ENCODE measurements at regions not wholly inside any gene's neighbourhood (a gene's known extent, or its start where the extent isn't known, plus 50 kb on each side); places are given as distances from the start of the nearest gene placed in this dataset.

DNA sequence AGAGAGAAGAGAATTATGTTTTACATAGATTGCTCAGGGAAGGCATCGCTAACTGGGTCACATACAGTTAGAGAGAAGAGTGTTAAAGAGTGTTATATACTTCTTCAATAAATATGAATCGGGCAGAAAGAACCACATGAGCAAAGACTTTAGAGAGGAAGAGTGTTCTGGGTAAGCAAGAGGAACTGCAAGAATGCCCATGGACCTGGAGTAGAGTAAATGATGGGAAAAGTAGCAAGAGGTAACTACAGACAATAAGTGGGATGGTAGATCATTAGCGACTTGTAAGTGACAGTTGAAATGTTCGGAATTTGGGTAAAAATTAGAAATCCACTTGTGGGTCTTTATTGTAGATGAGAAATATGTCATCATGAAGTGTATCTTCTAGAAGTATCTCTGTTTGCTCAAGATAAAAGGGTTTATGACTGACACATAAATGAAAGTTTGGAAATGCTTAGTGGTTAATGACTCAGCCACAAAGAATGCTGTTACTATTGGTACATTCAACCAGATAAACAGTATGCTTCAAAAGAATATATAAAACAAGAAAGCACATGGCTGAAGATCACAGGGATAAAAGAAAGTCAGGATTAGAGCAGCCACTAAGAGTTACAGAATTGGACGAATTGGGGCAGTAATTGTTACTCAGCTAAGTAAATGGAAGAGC is 229.3 kb downstream of the CASP12 start:
- peaks cover 0 to 8% (median 0%) of the 10 kb centered on the region in 12 donors for H3K4me1 ChIP-seq
- DNase-seq = no peak
- H3K9me3 ChIP-seq = peaks cover 0 to 3% (median 0%) of the 10 kb centered on the region in 12 donors
- H3K36me3 ChIP-seq = no peaks in the 10 kb centered on the region
- no peak overlapping the region for H3K4me3 ChIP-seq
- no peak for ATAC-seq
- intact Hi-C loops (cut with DNase I) = no loop called here
- no peaks in the 10 kb centered on the region for H3K27me3 ChIP-seq
- 88 to 90% (median 89%) methylated on average over 5 of the region's 5 CpGs for WGBS, 4 donors
- TF ChIP-seq, protein P1, sequence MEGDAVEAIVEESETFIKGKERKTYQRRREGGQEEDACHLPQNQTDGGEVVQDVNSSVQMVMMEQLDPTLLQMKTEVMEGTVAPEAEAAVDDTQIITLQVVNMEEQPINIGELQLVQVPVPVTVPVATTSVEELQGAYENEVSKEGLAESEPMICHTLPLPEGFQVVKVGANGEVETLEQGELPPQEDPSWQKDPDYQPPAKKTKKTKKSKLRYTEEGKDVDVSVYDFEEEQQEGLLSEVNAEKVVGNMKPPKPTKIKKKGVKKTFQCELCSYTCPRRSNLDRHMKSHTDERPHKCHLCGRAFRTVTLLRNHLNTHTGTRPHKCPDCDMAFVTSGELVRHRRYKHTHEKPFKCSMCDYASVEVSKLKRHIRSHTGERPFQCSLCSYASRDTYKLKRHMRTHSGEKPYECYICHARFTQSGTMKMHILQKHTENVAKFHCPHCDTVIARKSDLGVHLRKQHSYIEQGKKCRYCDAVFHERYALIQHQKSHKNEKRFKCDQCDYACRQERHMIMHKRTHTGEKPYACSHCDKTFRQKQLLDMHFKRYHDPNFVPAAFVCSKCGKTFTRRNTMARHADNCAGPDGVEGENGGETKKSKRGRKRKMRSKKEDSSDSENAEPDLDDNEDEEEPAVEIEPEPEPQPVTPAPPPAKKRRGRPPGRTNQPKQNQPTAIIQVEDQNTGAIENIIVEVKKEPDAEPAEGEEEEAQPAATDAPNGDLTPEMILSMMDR (IDR thresholded peaks at IDR 0.05) = no peak
- TF ChIP-seq POLR2A (IDR thresholded peaks at IDR 0.05) = no peak
- H3K27ac ChIP-seq = no peak overlapping the region

DNA sequence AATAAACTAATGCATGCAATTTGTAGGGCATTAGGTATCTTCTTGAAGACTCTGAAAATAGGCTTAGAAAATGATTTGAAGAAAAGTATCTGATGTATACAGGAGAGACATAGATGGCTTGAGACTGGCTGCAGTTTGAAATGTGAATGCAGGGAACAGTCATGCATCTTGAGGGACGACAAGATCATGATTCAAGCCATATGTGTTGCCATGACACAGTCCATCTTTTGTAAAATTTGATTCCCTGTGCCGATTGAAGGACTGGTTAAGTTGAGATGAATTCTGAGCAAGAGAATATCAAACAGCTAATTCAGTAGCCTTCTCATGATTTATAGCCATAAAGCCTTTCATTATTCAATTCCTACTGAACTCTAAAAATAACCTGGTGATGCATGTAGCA is 231.6 kb downstream of the CASP12 start:
- Histone ChIP-seq H3K4me3 (no peak overlapping the region), H3K9me3 (no peaks in the 10 kb centered on the region), H3K36me3 (no peaks in the 10 kb centered on the region), H3K4me1 (peaks cover 0 to 8% (median 0%) of the 10 kb centered on the region in 12 donors), H3K27me3 (no peaks in the 10 kb centered on the region), H3K27ac (no peak overlapping the region)
- no peak for TF ChIP-seq POLR2A (IDR thresholded peaks at IDR 0.05)
- TF ChIP-seq, protein P1 (IDR thresholded peaks at IDR 0.05) = no peak
- 67 to 77% (median 72%) methylated on average over 2 of the region's 2 CpGs for WGBS, 4 donors
- intact Hi-C loops (cut with DNase I) = no loop called here
- ATAC-seq (no peak), DNase-seq (no peak)

DNA sequence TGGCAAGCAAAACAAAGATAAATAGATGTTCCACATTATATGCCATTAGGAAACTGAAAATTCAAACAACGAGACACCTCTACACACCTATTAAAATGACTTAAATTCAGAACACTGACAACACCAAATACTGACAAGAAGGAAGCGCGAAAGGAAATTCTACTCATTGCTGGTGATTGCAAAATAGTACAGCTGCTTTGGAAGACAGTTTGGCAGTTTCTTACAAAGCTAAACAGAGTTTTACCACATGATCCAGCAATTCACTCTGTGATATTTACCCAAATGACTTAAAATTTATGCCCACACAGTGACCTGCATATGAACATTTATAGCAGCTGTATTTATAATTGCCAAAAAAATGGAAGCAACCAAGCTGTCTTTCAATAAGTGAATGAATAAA is 232.6 kb downstream of the CASP12 start:
- Histone ChIP-seq H3K27ac (no peak overlapping the region), H3K36me3 (no peaks in the 10 kb centered on the region), H3K27me3 (no peaks in the 10 kb centered on the region), H3K9me3 (no peaks in the 10 kb centered on the region), H3K4me1 (peaks cover 0 to 8% (median 0%) of the 10 kb centered on the region in 12 donors), H3K4me3 (no peak overlapping the region)
- TF ChIP-seq POLR2A (IDR thresholded peaks at IDR 0.05) = no peak
- TF ChIP-seq, protein P1 (IDR thresholded peaks at IDR 0.05) = no peak
- intact Hi-C loops (cut with DNase I) = no loop called here
- ATAC-seq (peak in 1 of 4 donors; percentile 29), DNase-seq (no peak)
- WGBS, 4 donors = 58 to 72% (median 67%) methylated on average over 3 of the region's 3 CpGs

DNA sequence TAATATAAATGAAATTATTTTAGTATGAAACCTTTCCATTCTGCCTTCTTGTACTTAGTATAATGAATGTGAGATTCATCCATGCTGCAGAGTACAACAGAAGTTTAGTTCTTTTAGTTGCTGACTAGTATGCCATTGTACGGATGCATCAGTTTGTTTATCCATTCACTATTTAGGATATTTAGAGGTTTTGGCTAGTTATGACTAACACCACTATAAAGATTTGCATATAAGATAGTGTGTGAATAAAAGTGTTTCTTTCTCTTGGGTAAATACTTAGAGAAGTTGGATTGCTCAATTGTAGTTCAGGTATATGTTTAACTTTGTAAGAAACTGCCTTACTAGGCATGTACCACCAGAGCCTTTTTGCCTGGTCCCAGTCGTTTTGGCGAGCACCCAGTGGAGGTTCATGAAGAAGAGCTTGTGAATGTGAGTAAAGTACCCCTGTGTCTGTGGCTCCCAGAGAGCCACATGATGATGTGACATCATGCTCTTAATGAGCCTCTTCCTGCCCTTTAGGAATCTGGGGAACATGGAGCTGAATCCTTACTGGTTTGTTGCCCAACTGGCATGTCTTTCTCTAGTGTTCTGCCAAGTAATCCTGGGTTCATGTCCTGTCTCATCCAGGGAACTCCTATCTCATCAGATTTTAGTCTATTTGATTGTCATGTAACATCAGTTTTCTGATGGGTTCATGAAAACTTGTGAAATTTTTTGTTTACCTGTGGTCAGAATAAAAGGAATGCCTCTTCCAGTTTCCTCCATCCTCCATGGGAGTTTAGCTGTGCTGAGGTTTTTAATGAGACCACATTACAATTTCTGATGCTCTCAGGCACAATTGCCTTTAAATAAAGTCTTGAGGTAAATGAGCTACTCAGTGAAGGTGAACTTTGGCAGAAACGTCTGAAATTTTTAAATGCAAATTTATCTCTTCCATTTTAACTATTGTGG is 234.8 kb downstream of the CASP12 start:
- intact Hi-C loops (cut with DNase I) = no loop called here
- no peak overlapping the region for H3K27ac ChIP-seq
- ATAC-seq = no peak
- no peaks in the 10 kb centered on the region for H3K36me3 ChIP-seq
- H3K4me3 ChIP-seq = no peak overlapping the region
- no peaks in the 10 kb centered on the region for H3K9me3 ChIP-seq
- WGBS, 4 donors = 86 to 94% (median 89%) methylated on average over 4 of the region's 4 CpGs
- no peaks in the 10 kb centered on the region for H3K27me3 ChIP-seq
- no peak for TF ChIP-seq POLR2A (IDR thresholded peaks at IDR 0.05)
- TF ChIP-seq, protein P1 (IDR thresholded peaks at IDR 0.05) = no peak
- H3K4me1 ChIP-seq = no peaks in the 10 kb centered on the region
- DNase-seq = no peak
